KBM-7 (cell line): ENCODE measurements at regions not wholly inside any gene's neighbourhood (a gene's known extent, or its start where the extent isn't known, plus 50 kb on each side); places are given as distances from the start of the nearest gene placed in this dataset.
"Not testable (repeated sequence)": the region's sequence is repeated elsewhere in the genome, so short reads cannot be mapped to it uniquely, and the experiment has no call there.

Experiments
- DNase-seq: peaks from one replicate; pipeline ENCODE4 v3.0.0-alpha.2; 2015
- in situ Hi-C: fragments of 300-500 bp; cut with MboI; formaldehyde crosslinking; loops from 2 replicates; pipeline ENCODE4 v1.14.3; 2020; ENCODE audit warnings: low sequenced_read_pairs, low pct_unique_long_range_greater_than_20kb, mixed read lengths

- in situ Hi-C loops, DNase-seq: not testable (repeated sequence)
These were observed 372.2 kb downstream of the TECRL start for GRCh38 chr4:64037033-64037432.

GRCh38 chr4:64022560-64022959, 386.7 kb downstream of the TECRL start:
- in situ Hi-C loops = no loop called here
- DNase-seq = no peak

DNA sequence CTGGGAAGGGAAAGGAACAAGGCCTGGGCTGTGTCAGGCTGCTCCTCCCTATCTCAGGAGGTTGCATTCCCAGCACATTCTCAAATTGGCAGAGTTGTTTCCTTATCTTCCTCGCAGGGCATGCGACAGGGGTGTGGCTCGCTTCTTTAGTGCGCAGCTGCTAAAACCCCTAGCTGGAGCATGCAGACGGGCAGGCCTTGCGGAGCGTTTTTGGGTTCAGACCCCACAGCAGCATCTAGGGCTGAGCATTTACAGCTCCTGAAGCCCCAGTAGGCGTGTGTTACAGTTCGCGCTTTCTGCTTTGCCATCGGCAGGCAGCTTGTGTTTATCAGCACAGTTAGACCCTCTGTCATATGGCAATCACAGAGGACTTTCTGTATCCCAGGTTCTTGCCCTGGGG, 392.4 kb downstream of the TECRL start:
- in situ Hi-C loops = no loop called here
- no peak for DNase-seq

DNA sequence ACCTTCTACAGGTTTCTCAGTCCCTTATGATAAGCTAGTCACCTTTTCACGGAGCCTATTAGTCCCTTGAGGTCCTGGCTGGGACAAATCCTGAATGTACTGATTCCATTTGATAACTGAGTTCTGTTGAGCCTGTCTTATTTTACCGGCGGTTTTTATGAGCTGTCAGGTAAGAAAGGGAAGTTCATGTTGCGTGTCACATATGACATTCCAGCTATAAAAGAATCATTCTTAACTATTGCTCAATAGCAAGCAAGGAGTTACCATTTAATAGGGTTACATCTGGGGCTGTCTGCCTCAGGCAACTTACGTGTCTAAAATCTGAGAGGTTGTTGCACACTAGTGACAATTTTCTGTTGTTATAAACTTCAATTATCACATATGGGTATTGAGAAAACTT, 394.6 kb downstream of the TECRL start:
- in situ Hi-C loops = no loop called here
- DNase-seq = no peak

GRCh38 chr4:64001229-64001898, 407.9 kb downstream of the TECRL start:
- DNase-seq = no peak
- in situ Hi-C loops = no loop called here

GRCh38 chr4:64000241-64000640, 409.0 kb downstream of the TECRL start:
- in situ Hi-C loops = no loop called here
- DNase-seq = no peak

DNA sequence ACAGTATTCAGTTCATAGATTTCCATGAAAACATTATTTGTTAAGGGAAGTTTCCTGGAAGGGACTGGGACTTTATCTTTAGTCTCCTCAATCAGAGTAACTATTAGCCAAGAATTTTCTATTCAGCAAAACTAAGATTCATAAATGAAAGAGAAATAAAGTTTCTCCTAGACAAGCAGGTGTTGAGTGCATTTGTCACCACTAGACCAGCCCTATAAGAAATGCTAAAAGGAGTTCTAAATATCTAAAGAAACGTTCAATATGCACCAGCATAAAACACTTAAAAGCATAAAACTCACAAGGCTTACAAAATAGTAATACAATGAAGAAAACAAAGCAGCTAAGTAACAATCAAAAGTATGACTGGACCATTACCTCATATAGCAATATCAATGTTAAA, 423.0 kb downstream of the TECRL start:
- in situ Hi-C loops = no loop called here
- no peak for DNase-seq

DNA sequence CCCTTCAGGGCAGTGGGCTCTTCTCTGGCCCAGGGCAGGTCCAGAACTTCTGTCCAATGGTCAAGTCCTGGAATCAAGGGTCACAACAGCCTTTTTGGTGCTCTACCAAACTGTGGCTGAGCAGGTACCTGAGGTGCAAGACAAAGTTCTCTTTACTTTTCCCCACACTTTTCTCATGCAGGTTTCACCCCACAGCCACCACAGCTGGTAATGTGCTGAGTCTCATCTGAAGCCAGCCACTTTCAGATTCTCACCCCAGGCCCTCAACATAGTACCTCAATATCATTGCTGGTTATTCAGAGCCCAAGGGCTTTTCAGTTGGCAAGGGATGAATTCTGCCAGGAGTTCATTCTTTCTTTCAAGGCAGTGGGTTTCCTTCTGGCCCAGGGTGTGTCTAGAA, 426.0 kb downstream of the TECRL start:
- DNase-seq = no peak
- in situ Hi-C loops = no loop called here

- in situ Hi-C loops = no loop called here
- no peak for DNase-seq
These were observed 443.4 kb downstream of the TECRL start for GRCh38 chr4:63965875-63966274.

DNA sequence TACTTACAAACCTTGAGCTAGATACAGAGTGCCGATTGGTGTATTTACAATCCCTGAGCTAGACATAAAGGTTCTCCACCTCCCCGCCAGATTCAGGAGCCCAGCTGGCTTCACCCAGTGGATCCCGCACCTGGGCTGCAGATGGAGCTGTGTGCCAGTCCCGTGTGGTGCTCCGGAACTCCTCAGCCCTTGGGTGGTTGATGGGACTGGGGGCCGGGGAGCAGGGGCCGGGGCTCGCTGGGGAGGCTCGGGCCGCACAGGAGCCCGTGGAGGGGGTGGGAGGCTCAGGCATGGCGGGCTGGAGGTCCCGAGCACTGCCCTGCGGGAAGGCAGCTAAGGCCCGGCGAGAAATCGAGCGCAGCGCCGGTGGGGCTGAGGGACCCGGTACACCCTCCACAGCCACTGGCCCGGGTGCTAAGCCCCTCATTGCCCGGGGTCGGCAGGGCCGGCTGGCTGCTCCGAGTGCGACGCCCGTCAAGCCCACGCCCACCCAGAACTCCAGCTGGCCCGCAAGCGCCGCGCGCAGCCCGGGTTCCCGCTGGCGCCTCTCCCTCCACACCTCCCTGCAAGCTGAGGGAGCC, 466.5 kb downstream of the TECRL start:
- in situ Hi-C loops, DNase-seq: not testable (repeated sequence)

DNA sequence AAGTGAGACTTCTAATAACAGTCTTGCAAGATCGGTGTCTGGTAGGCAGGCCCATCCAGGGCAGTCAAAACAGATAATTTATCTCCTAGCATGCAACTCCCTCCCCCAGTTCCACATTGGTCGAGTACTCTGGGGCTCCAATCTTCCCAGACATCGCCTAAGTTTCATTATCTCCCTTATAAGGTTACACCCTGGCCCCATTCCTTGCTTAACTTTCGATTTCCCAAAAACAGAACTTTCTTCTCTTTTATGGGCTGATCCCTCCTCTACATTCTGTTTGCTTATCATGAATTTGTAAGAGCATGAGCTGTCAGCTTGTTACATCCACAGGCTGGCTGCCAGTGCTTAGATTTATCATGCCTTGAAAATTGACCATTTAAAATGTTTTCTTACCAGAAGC, 471.3 kb downstream of the TECRL start:
- no peak for DNase-seq
- in situ Hi-C loops = no loop called here

DNA sequence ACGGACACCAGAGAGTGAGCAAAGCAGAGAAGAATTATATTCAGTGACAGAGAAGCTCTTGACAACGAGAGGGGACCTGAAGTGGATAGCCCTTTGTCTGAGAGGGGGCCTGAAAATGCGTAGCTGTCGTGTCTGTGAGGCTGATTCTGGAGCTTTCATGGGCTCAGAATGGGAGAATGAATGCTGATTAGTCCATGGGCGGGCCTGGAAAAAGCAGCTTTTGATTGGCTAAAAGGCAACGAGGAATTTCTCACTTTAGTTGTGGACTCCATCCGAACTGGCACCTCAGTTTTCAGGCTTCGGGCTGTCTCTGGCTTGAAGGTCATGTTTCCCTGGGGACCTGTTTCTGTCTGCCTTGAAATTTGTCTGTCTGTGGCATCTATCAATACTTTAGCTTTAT, 487.1 kb downstream of the TECRL start:
- in situ Hi-C loops = no loop called here
- DNase-seq = no peak

- in situ Hi-C loops = no loop called here
- no peak for DNase-seq
These were observed 487.7 kb downstream of the TECRL start for GRCh38 chr4:63921561-63921960.

DNA sequence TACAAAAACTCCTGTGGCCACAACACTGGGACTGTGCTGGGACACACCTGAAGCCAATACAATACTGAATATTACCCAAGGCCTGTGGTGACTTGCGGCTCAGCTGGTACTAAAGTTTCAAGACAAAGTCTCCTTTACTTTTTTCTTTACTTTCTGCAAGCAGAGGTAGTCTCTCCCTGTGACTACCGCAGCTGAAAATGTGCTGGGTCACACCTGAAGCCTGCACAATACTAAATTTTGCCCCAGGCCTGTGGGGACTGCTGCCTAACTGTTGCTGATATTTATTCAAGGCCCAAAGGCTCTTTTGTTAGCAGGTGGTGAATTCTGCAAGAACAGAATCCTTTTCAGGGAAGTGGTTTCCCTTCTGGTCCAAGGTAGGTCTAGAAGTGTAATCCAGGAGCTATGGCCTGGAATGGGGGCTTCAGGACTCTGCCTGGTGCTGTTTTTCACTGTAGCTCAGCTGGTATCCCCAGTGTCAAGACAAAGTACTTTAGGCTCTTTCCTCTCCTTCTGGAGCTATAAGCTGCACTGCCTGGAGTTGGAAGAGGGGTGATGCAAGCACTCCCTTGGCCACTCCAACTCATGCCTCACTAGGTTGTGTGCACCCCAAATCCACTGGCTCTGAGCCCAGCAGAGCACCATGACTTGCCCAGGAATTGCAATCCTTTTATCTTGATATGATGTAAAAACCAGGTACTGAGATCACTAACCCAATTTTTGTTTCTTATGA, 489.4 kb downstream of the TECRL start:
- in situ Hi-C loops = no loop called here
- DNase-seq = no peak

GRCh38 chr4:63906660-63907183, 502.5 kb downstream of the TECRL start:
- no peak for DNase-seq
- in situ Hi-C loops = no loop called here

DNA sequence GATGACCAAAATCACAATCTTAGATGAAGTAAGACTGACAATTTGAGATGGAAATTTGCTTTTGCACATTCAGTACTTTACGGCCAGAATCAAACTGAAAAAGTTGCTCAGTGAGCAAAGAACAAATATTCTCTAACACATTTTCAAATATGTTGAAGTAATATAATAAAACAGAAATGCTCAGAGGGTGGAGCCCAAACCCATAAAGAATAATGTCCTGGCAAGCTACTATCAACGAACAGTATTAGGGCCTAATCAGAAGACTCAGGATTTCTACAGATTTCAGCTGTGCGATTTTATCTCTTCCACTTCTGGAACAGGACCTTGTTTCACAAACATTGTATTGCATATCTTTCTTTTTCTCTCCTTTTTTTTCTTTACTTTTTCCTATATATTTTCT, 505.0 kb downstream of the TECRL start:
- in situ Hi-C loops = no loop called here
- DNase-seq = no peak

DNA sequence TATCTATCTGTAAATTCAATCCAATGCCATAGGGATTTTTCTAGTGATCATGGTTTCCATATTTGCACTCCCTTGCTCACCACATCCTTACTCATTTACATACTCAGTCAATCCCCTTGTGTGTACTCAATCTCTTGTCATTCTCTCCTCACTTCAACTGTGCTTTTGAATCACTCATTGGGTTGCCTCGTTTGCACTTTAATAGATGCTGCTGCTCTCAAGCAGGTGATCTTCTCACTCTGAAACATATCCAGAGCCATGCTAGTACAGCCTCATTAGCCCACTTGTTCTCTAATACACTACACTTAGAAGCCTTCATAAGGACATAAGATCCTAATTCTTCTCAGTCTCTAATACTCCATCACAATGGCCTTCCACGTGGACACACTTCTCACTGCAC, 507.9 kb downstream of the TECRL start:
- no peak for DNase-seq
- in situ Hi-C loops = no loop called here

- in situ Hi-C loops = no loop called here
These were observed 510.3 kb downstream of the TECRL start for GRCh38 chr4:63898961-63899360.

GRCh38 chr4:63894161-63894560, 515.1 kb downstream of the TECRL start:
- in situ Hi-C loops = no loop called here
- no peak for DNase-seq

More at GRCh38 chr4:63898961-63899360, 510.3 kb downstream of the TECRL start:
- DNase-seq = no peak

- in situ Hi-C loops = no loop called here
These were observed 539.9 kb downstream of the TECRL start for GRCh38 chr4:63869370-63869769.

More at GRCh38 chr4:63869370-63869769, 539.9 kb downstream of the TECRL start:
- DNase-seq = no peak
